ENCODE measurements at regions not wholly inside any gene's neighbourhood (a gene's known extent, or its start where the extent isn't known, plus 50 kb on each side); places are given as distances from the start of the nearest gene placed in this dataset.
A peak's percentile ranks its signal among the peaks of the same experiment; 100 is the strongest.

DNA sequence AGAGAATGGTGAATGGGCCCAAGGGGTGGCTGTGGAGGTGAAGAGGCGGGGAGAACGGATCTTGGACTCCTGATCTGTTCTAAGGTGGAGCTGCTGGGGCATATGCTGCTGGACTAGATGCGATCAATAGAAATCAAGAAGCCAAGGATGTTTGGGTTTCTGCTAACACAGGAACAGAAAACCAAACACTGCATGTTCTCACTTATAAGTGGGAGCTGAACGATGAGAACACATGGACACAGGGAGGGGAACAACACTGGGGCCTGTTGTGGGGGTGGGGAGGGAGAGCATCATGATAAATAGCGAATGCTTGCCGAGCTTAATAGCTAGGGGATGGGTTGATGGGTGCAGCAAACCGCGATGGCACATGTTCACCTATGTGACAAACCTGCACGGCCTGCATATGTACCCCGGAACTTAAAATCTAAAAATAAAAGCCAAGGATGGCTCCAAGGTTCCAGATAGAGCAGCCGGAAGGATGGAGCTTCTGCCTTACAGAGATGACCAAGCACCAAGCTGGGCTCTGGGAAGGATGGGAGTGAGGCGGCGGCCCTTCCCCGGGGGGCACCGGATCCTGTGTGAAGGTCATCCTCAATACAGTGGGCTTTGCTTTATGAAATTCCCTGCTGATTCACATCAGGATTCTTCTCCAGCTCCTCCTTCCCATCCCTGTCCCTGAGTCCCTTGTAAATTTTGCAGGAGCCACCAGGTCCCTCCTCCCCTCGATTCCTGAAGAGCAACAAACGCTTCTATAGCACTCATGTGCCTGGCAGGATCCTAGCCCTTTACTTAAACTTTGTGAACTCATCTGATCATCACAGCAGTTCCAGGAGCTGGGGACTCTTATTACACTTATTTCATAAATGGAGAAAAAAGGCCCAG lies 109.2 kb upstream of the PTPN1 start:
- Histone ChIP-seq H3K27ac (peak overlapping the region; percentile 97), H3K9me3 (no peaks in the 10 kb centered on the region), H3K36me3 (ENCODE audit: insufficient read depth in 1 of 2, low read depth in 1 of 2) (no peaks in the 10 kb centered on the region), H3K4me3 (no peak overlapping the region), H3K27me3 (ENCODE audit: insufficient read depth in 3 of 3, low read length in 2 of 3) (no peaks in the 10 kb centered on the region), H3K4me1 (peaks cover 65% of the 10 kb centered on the region)
- no peak for TF ChIP-seq CTCF (IDR thresholded peaks at IDR 0.05)
- intact Hi-C loops (cut with DNase I): loop anchor here (2.0 kb wide), 1 partner anchor 60 kb away; no protein-coding TSS in a partner anchor
- no peak for ATAC-seq
- no peak for DNase-seq
- 68 to 82% (median 71%) methylated on average over 17 of the region's 17 CpGs for WGBS, 3 donors

DNA sequence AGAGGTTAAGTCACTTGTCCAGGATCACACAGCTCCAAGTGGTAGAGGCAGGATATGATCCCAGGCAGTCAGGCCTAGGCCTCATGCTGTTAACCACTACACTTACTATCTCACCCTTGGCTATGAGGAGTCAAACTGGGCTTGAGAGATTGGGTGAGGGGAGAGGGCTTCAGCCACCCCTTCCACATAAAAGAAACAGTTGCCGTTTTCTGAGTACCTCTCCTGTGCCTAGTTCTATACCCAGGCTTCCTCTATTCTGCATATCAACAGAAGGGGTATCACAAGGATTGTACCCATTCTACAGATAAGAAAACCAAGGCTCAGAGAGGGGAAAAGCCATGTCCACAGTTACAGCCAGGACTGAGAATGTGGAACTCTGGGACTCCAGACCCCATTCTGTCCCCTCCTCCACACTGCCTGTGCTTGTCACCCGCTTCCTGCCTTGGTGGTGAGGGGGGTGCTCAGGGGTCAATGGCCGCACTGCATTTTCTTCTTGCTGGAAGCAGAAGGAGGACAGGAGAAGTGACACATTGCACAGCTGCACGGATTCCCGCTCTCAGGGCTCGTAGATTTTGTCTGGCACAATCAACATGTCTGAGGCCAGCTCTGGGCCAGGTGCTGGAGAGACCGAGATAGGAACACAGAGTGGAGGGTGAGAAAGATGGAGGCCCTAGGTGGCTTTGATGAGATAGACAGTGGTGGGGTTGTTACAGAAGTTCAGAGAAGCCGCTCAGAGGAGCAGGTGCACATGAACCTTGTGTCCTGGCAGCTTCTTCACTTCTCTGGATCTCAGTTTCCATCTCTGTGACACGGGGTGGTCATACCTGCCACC lies 108.4 kb upstream of the PTPN1 start:
- WGBS, 3 donors: 51 to 62% (median 59%) methylated on average over 9 of the region's 9 CpGs
- ATAC-seq: no peak
- no peaks in the 10 kb centered on the region for H3K27me3 ChIP-seq (ENCODE audit: insufficient read depth in 3 of 3, low read length in 2 of 3)
- peaks cover 63% of the 10 kb centered on the region for H3K4me1 ChIP-seq
- H3K4me3 ChIP-seq: no peak overlapping the region
- H3K9me3 ChIP-seq: no peaks in the 10 kb centered on the region
- H3K36me3 ChIP-seq (ENCODE audit: insufficient read depth in 1 of 2, low read depth in 1 of 2): no peaks in the 10 kb centered on the region
- no peak for TF ChIP-seq CTCF (IDR thresholded peaks at IDR 0.05)
- intact Hi-C loops (cut with DNase I): loop anchor here (2.0 kb wide), 1 partner anchor 59 kb away; no protein-coding TSS in a partner anchor
- DNase-seq: no peak
- H3K27ac ChIP-seq: peak overlapping the region; percentile 97

GRCh38 chr20:50403565-50404418 lies 106.4 kb upstream of the PTPN1 start:
- peak; percentile 14 for TF ChIP-seq CTCF (IDR thresholded peaks at IDR 0.05)
- ATAC-seq: peak; percentile 70 to 79 (median 76)

DNA sequence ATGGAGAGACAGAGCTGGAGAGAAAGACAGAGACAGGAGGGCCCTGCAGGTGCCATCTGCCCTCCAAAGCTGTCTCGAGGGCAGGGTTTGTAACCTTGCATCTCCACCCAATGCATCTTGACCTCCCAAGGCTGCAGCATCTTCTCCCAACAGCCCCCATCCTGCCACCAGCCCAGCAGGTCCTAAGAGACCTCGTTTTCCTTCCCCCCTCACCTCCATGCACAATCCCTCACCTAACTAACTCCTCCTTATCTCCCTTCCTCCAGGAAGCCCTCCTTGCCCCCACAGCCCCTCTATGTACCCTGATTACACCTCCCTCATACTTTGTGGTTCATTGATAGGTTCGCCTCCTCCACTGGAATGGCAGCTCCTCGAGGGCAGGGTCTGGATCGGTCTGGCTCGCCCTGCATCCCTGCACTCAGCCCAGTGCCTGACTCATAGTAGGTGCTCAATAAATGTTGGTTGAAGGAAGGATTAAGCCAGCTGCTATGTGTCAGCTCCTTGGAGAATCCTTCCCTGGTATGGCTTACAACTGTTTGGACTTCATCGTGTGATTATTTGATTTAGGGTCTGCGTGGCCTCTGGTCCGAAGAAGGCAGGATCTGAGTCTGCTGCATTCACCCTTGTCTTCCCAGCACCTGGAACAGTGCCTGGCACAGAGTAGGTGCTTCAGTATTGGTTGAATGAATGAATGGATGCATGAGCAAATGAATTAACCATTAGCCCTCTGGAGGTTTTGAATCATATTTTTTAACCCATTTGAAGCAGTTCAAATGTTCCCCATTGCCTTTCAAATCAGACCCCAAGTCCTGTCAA lies 105.6 kb upstream of the PTPN1 start:
- Histone ChIP-seq H3K9me3 (no peaks in the 10 kb centered on the region), H3K27ac (peak overlapping the region; percentile 97), H3K4me3 (peak overlapping the region; percentile 32), H3K4me1 (peaks cover 63% of the 10 kb centered on the region), H3K27me3 (ENCODE audit: insufficient read depth in 3 of 3, low read length in 2 of 3) (no peaks in the 10 kb centered on the region), H3K36me3 (ENCODE audit: insufficient read depth in 1 of 2, low read depth in 1 of 2) (no peaks in the 10 kb centered on the region)
- no peak for TF ChIP-seq CTCF (IDR thresholded peaks at IDR 0.05)
- peak in 3 of 4 donors; percentile 10 to 24 (median 10) for ATAC-seq
- DNase-seq: no peak
- 68 to 88% (median 72%) methylated on average over 8 to 9 of the region's 9 CpGs for WGBS, 3 donors
- intact Hi-C loops (cut with DNase I): no loop called here

More at GRCh38 chr20:50403565-50404418, 106.4 kb upstream of the PTPN1 start:
- Histone ChIP-seq H3K4me3 (peak overlapping the region; percentile 32), H3K4me1 (peaks cover 62% of the 10 kb centered on the region), H3K27ac (peak overlapping the region; percentile 97), H3K36me3 (ENCODE audit: insufficient read depth in 1 of 2, low read depth in 1 of 2) (no peaks in the 10 kb centered on the region), H3K27me3 (ENCODE audit: insufficient read depth in 3 of 3, low read length in 2 of 3) (no peaks in the 10 kb centered on the region), H3K9me3 (no peaks in the 10 kb centered on the region)
- WGBS, 3 donors: 21 to 31% (median 25%) methylated on average over 13 of the region's 13 CpGs
- peak; percentile 72 to 88 for DNase-seq
- intact Hi-C loops (cut with DNase I): no loop called here
